GM23338 (cell line): ENCODE measurements at regions not wholly inside any gene's neighbourhood (a gene's known extent, or its start where the extent isn't known, plus 50 kb on each side); places are given as distances from the start of the nearest gene placed in this dataset.
A peak's percentile ranks its signal among the peaks of the same experiment; 100 is the strongest.

Experiments
- ATAC-seq: fragments of 200-7000 bp; cut with Tn5 transposase; 3 replicates; pipeline ENCODE4 v1.9.1; 2020
- DNase-seq: peaks from one replicate; pipeline ENCODE4 v3.0.0-alpha.2; 2015; ENCODE audit warnings: low spot score
- H2AFZ ChIP-seq: fragments of 200-600 bp; sonication (generic); 2 replicates; pipeline ENCODE4 v1.8.0; 2016; ENCODE audit warnings: antibody characterized with exemption, mild to moderate bottlenecking, moderate library complexity
- H3F3A ChIP-seq: fragments of 200-600 bp; sonication (generic); replicated peaks from 2 replicates; pipeline ENCODE4 v1.8.0; 2017; ENCODE audit warnings: antibody characterized with exemption, mixed run types, low read depth
- H3K27ac ChIP-seq: fragments of 200-600 bp; sonication (generic); 2 replicates; pipeline ENCODE4 v1.6.1; 2016; ENCODE audit warnings: low read depth
- H3K27me3 ChIP-seq: fragments of 200-600 bp; sonication (generic); 2 replicates; pipeline ENCODE4 v1.8.0; 2016; ENCODE audit warnings: mild to moderate bottlenecking, mixed run types, moderate library complexity; ENCODE audit not compliant: insufficient read depth
- H3K36me3 ChIP-seq: fragments of 200-600 bp; sonication (generic); 2 replicates; pipeline ENCODE4 v1.8.0; 2016; ENCODE audit warnings: mild to moderate bottlenecking; ENCODE audit not compliant: insufficient read depth
- H3K4me1 ChIP-seq: fragments of 200-600 bp; sonication (generic); 2 replicates; pipeline ENCODE4 v1.8.0; 2016; ENCODE audit warnings: mild to moderate bottlenecking, moderate library complexity; ENCODE audit not compliant: insufficient read depth
- H3K4me2 ChIP-seq: fragments of 200-600 bp; sonication (generic); 2 replicates; pipeline ENCODE4 v1.7.1; 2017; ENCODE audit warnings: mixed run types
- H3K4me3 ChIP-seq: fragments of 200-600 bp; sonication (generic); 2 replicates; pipeline ENCODE4 v1.6.1; 2016; ENCODE audit warnings: mixed run types
- H3K79me2 ChIP-seq: fragments of 200-600 bp; sonication (generic); replicated peaks from 2 replicates; pipeline ENCODE4 v1.8.0; 2017; ENCODE audit warnings: mild to moderate bottlenecking; ENCODE audit not compliant: insufficient read depth
- H3K9me2 ChIP-seq: fragments of 200-600 bp; sonication (generic); 2 replicates; pipeline ENCODE4 v1.8.0; 2017; ENCODE audit not compliant: insufficient read depth
- H4K20me1 ChIP-seq: fragments of 200-600 bp; sonication (generic); replicated peaks from 2 replicates; pipeline ENCODE4 v1.8.0; 2017; ENCODE audit warnings: mild to moderate bottlenecking; ENCODE audit not compliant: insufficient read depth
- H3K27ac Mint-ChIP-seq: 2 replicates; pipeline ENCODE4 v1.8.0; 2020; ENCODE audit warnings: inconsistent platforms, mild to moderate bottlenecking, moderate library complexity, mixed read lengths
- H3K27me3 Mint-ChIP-seq: 3 replicates; pipeline ENCODE4 v1.8.0; 2022; ENCODE audit warnings: low read depth, mild to moderate bottlenecking, moderate library complexity, mixed read lengths, inconsistent platforms; ENCODE audit not compliant: insufficient read depth, poor library complexity
- H3K36me3 Mint-ChIP-seq: 3 replicates; pipeline ENCODE4 v1.8.0; 2021; ENCODE audit warnings: low read depth, mild to moderate bottlenecking, inconsistent platforms, moderate library complexity, mixed read lengths
- H3K4me1 Mint-ChIP-seq: 3 replicates; pipeline ENCODE4 v1.8.0; 2020; ENCODE audit warnings: mild to moderate bottlenecking, inconsistent platforms, mixed read lengths
- H3K4me3 Mint-ChIP-seq: 3 replicates; pipeline ENCODE4 v1.8.0; 2021; ENCODE audit warnings: moderate library complexity, mild to moderate bottlenecking, inconsistent platforms, mixed read lengths
- H3K9me3 Mint-ChIP-seq: 3 replicates; pipeline ENCODE4 v1.8.0; 2020; ENCODE audit warnings: moderate library complexity, mild to moderate bottlenecking, inconsistent platforms, mixed read lengths
- CREB1 ChIP-seq: fragments of 250-450 bp; sonication (Bioruptor Pico); IDR thresholded peaks from 2 replicates; pipeline ENCODE4 v1.5.0; 2020; ENCODE audit warnings: low read depth, mild to moderate bottlenecking, moderate library complexity
- CTCF ChIP-seq, 2 experiments: fragments of 200-600 bp in 1 of 2; sonication (generic) in 1 of 2; conservative IDR thresholded peaks; 2 replicates each; pipeline versions ENCODE4 v1.5.1 to v1.6.1; 2016 to 2017; ENCODE audit warnings: antibody characterized with exemption in 2 of 2, low read depth in 2 of 2, mild to moderate bottlenecking in 2 of 2, moderate library complexity in 1 of 2
- ETS1 ChIP-seq: IDR thresholded peaks from 2 replicates; pipeline ENCODE4 v1.6.1; 2016; ENCODE audit warnings: antibody characterized with exemption
- EZH2 ChIP-seq: fragments of 200-600 bp; sonication (generic); IDR thresholded peaks from one replicate; pipeline ENCODE4 v1.8.0; 2017; ENCODE audit warnings: antibody characterized with exemption, mild to moderate bottlenecking, low read depth; ENCODE audit not compliant: unreplicated experiment
- EZH2phosphoT487 ChIP-seq: fragments of 200-600 bp; sonication (generic); IDR thresholded peaks from one replicate; pipeline ENCODE4 v1.8.1; 2018; ENCODE audit warnings: antibody characterized with exemption; ENCODE audit not compliant: unreplicated experiment
- JUNB ChIP-seq: IDR thresholded peaks from one replicate; pipeline ENCODE4 v1.6.1; 2016; ENCODE audit warnings: antibody characterized with exemption; ENCODE audit not compliant: unreplicated experiment
- NANOG ChIP-seq: IDR thresholded peaks from 2 replicates; pipeline ENCODE4 v1.6.1; 2016; ENCODE audit warnings: antibody characterized with exemption, borderline replicate concordance
- POLR2AphosphoS5 ChIP-seq: IDR thresholded peaks from 2 replicates; pipeline ENCODE4 v1.6.1; 2016; ENCODE audit warnings: antibody characterized with exemption, low read depth
- REST ChIP-seq: IDR thresholded peaks from one replicate; pipeline ENCODE4 v1.6.1; 2018; ENCODE audit warnings: antibody characterized with exemption; ENCODE audit not compliant: unreplicated experiment
- STAT1 ChIP-seq: IDR thresholded peaks from one replicate; pipeline ENCODE4 v1.6.1; 2016; ENCODE audit warnings: antibody characterized with exemption; ENCODE audit not compliant: unreplicated experiment
- ZNF114 ChIP-seq: fragments of 250-450 bp; sonication (Bioruptor Pico); IDR thresholded peaks from 2 replicates; pipeline ENCODE4 v1.5.0; 2020; ENCODE audit warnings: mild to moderate bottlenecking, moderate library complexity
- ZNF331 ChIP-seq: fragments of 250-450 bp; sonication (Bioruptor Pico); IDR thresholded peaks from 2 replicates; pipeline ENCODE4 v1.5.0; 2020; ENCODE audit warnings: low read depth, mild to moderate bottlenecking, moderate library complexity

GRCh38 chr15:47326410-47327333 is 390.6 kb upstream of the SEMA6D start (continued):
- TF ChIP-seq EZH2phosphoT487 = no peak
- TF ChIP-seq JUNB = no peak
- no peak for TF ChIP-seq EZH2
- no peak for TF ChIP-seq ZNF331 (CRISPR knock-in tag)
- TF ChIP-seq CREB1 (CRISPR knock-in tag) = no peak
- TF ChIP-seq NANOG = no peak
- no peak for TF ChIP-seq POLR2AphosphoS5
- TF ChIP-seq CTCF (conservative IDR thresholded peaks at IDR 0.05; ENCODE audit: low read depth in 2 of 2) = no peak
- no peak for TF ChIP-seq ETS1
- no peak for TF ChIP-seq STAT1
- TF ChIP-seq ZNF114 (CRISPR knock-in tag) = no peak

GRCh38 chr15:47331829-47332393 is 385.4 kb upstream of the SEMA6D start:
- no peaks in the 10 kb centered on the region for H3F3A ChIP-seq
- Mint-ChIP-seq H3K27ac (peak overlapping the region; percentile 93), H3K36me3 (no peaks in the 10 kb centered on the region), H3K9me3 (no peaks in the 10 kb centered on the region; the same call in 2 of the 3 replicates), H3K4me3 (no peak overlapping the region), H3K27me3 (no peaks in the 10 kb centered on the region), H3K4me1 (peaks cover 8% of the 10 kb centered on the region; the same call in 2 of the 3 replicates)
- H4K20me1 ChIP-seq = no peaks in the 10 kb centered on the region
- peak overlapping the region; percentile 41 for H3K4me2 ChIP-seq
- H3K4me1 ChIP-seq = peaks cover 12% of the 10 kb centered on the region
- DNase-seq = no peak
- no peak overlapping the region for H3K27ac ChIP-seq
- H3K79me2 ChIP-seq = no peaks in the 10 kb centered on the region
- H2AFZ ChIP-seq = peak overlapping the region; percentile 54; the same call in 1 of the 2 replicates
- no peak overlapping the region for H3K4me3 ChIP-seq
- 0 out of 2 replicates have a peak, but pooled peaks cover 5% of the 10 kb centered on the region for H3K9me2 ChIP-seq
- no peak for ATAC-seq
- H3K27me3 ChIP-seq = no peaks in the 10 kb centered on the region
- H3K36me3 ChIP-seq = no peaks in the 10 kb centered on the region
- TF ChIP-seq ETS1 (no peak), REST (no peak), CTCF (conservative IDR thresholded peaks at IDR 0.05; ENCODE audit: low read depth in 2 of 2) (no peak), EZH2 (no peak), STAT1 (no peak), JUNB (no peak)
